OCI-LY1 (cell line): ENCODE measurements at regions not wholly inside any gene's neighbourhood (a gene's known extent, or its start where the extent isn't known, plus 50 kb on each side); places are given as distances from the start of the nearest gene placed in this dataset.

Experiments
- H2AFZ ChIP-seq: fragments of 200-600 bp; sonication (generic), shearing (Covaris generic); 2 replicates; pipeline ENCODE4 v1.6.0; 2014; ENCODE audit warnings: antibody characterized with exemption, mild to moderate bottlenecking, low read length
- H3F3A ChIP-seq: fragments of 200-600 bp; sonication (generic), shearing (Covaris generic); 2 replicates; pipeline ENCODE4 v1.6.0; 2014; ENCODE audit warnings: mild to moderate bottlenecking, antibody characterized with exemption, low read length, moderate library complexity; ENCODE audit not compliant: insufficient read depth
- H3K27ac ChIP-seq: fragments of 200-600 bp; sonication (generic); 2 replicates; pipeline ENCODE4 v1.5.1; 2014; ENCODE audit warnings: low read length, mixed run types, mild to moderate bottlenecking, low read depth; ENCODE audit not compliant: poor library complexity, severe bottlenecking
- H3K27me3 ChIP-seq: fragments of 200-600 bp; sonication (generic); 2 replicates; pipeline ENCODE4 v1.6.0; 2014; ENCODE audit warnings: antibody characterized with exemption, mild to moderate bottlenecking, low read length, moderate library complexity; ENCODE audit not compliant: insufficient read depth
- H3K36me3 ChIP-seq: fragments of 200-600 bp; sonication (generic); 2 replicates; pipeline ENCODE4 v1.6.1; 2014; ENCODE audit warnings: mild to moderate bottlenecking, antibody characterized with exemption, low read length, moderate library complexity, mixed read lengths; ENCODE audit not compliant: insufficient read depth
- H3K4me1 ChIP-seq: fragments of 200-600 bp; sonication (generic); 2 replicates; pipeline ENCODE4 v1.5.1; 2014; ENCODE audit warnings: mild to moderate bottlenecking, low read length, moderate library complexity; ENCODE audit not compliant: insufficient read depth, severe bottlenecking
- H3K4me2 ChIP-seq: fragments of 200-600 bp; sonication (generic), shearing (Covaris generic); 2 replicates; pipeline ENCODE4 v1.6.1; 2014; ENCODE audit warnings: low read length
- H3K4me3 ChIP-seq: fragments of 200-600 bp; sonication (generic); 2 replicates; pipeline ENCODE4 v1.5.1; 2014; ENCODE audit warnings: low read length, low read depth, mild to moderate bottlenecking, mixed read lengths; ENCODE audit not compliant: poor library complexity, severe bottlenecking
- H3K79me2 ChIP-seq: fragments of 200-600 bp; shearing (Covaris generic); 2 replicates; pipeline ENCODE4 v1.6.1; 2016; ENCODE audit warnings: mixed run types, low read length, mixed read lengths; ENCODE audit not compliant: insufficient read depth
- H3K9ac ChIP-seq: fragments of 200-600 bp; sonication (generic), shearing (Covaris generic); 2 replicates; pipeline ENCODE4 v1.6.1; 2014; ENCODE audit warnings: mild to moderate bottlenecking, low read length, mixed read lengths
- H3K9me2 ChIP-seq: fragments of 200-600 bp; sonication (generic), shearing (Covaris generic); 2 replicates; pipeline ENCODE4 v1.6.1; 2014; ENCODE audit warnings: low read depth, mild to moderate bottlenecking, low read length, mixed read lengths
- H3K9me3 ChIP-seq: fragments of 200-600 bp; shearing (Covaris generic); 2 replicates; pipeline ENCODE4 v1.6.1; 2014; ENCODE audit warnings: low read length, mixed read lengths
- H4K20me1 ChIP-seq: fragments of 200-600 bp; sonication (generic), shearing (Covaris generic); 2 replicates; pipeline ENCODE4 v1.6.0; 2016; ENCODE audit warnings: mild to moderate bottlenecking, low read length; ENCODE audit not compliant: insufficient read depth
- EZH2 ChIP-seq: fragments of 200-600 bp; sonication (generic), shearing (Covaris generic); IDR thresholded peaks from 2 replicates; pipeline ENCODE4 v1.8.0; 2017; ENCODE audit warnings: borderline replicate concordance, mixed run types, mild to moderate bottlenecking, antibody characterized with exemption, low read length, moderate library complexity, mixed read lengths
- TF ChIP-seq, protein P1 (sequence below): fragments of 200-600 bp; sonication (generic), shearing (Covaris generic); IDR thresholded peaks from 2 replicates; pipeline ENCODE4 v1.5.1; 2017; ENCODE audit warnings: mild to moderate bottlenecking, antibody characterized with exemption, low read length, moderate library complexity, mixed read lengths

DNA sequence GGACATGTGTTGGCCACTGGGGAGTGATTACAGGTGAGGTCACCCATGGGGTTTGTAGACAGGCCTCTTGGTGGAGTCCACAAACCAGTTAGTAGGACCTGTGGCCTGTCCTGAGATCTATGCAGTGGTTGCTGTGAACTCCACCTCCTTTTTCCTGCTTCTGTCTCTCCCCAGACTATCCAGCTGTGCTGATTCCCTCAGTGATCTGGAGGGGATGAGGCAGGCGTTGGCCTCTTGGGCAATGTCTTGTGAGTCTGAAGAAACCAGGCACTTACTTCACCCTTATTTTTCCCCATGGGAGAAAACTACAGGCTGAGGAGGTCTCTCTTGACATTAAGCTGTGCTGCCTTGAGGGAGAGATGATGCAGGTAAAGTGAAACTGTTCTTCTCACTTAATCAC, 257.2 kb upstream of the PRICKLE1 start:
- Histone ChIP-seq H2AFZ (no peak overlapping the region), H3K9ac (no peak overlapping the region)

DNA sequence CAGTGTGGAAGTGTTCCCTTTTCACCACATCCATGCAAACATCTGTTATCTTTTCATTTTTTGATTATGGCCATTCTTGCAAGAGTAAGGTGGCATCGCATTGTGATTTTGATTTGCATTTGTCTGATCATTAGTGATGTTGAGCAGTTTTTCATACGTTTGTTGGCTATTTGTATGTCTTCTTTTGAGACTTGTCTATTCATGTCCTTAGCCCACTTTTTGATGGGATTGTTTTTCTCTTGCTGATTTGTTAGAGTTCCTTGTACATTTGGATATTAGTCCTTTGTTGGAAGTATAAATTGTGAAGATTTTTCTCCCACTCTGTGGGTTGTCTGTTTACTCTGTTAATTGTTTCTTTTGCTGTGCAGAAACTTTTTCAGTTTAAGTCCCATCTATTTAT, 244.5 kb upstream of the PRICKLE1 start:
- TF ChIP-seq, protein P1, sequence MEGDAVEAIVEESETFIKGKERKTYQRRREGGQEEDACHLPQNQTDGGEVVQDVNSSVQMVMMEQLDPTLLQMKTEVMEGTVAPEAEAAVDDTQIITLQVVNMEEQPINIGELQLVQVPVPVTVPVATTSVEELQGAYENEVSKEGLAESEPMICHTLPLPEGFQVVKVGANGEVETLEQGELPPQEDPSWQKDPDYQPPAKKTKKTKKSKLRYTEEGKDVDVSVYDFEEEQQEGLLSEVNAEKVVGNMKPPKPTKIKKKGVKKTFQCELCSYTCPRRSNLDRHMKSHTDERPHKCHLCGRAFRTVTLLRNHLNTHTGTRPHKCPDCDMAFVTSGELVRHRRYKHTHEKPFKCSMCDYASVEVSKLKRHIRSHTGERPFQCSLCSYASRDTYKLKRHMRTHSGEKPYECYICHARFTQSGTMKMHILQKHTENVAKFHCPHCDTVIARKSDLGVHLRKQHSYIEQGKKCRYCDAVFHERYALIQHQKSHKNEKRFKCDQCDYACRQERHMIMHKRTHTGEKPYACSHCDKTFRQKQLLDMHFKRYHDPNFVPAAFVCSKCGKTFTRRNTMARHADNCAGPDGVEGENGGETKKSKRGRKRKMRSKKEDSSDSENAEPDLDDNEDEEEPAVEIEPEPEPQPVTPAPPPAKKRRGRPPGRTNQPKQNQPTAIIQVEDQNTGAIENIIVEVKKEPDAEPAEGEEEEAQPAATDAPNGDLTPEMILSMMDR: no peak
- no peak for TF ChIP-seq EZH2
- Histone ChIP-seq H2AFZ (no peak overlapping the region), H3K27me3 (no peaks in the 10 kb centered on the region), H3K36me3 (no peaks in the 10 kb centered on the region), H3K4me2 (no peak overlapping the region), H3K4me3 (no peak overlapping the region), H4K20me1 (no peaks in the 10 kb centered on the region), H3K9ac (no peak overlapping the region), H3K4me1 (no peaks in the 10 kb centered on the region), H3K9me2 (no peaks in the 10 kb centered on the region), H3K79me2 (no peaks in the 10 kb centered on the region), H3K27ac (no peak overlapping the region), H3K9me3 (no peaks in the 10 kb centered on the region), H3F3A (no peaks in the 10 kb centered on the region)

More for the DNA sequence above, 257.2 kb upstream of the PRICKLE1 start:
- no peak overlapping the region for H3K27ac ChIP-seq
- TF ChIP-seq EZH2: no peak
- TF ChIP-seq, protein P1: no peak
- no peaks in the 10 kb centered on the region for H3K4me1 ChIP-seq
- H3K79me2 ChIP-seq: no peaks in the 10 kb centered on the region
- no peaks in the 10 kb centered on the region for H3K36me3 ChIP-seq
- no peaks in the 10 kb centered on the region for H4K20me1 ChIP-seq
- no peaks in the 10 kb centered on the region for H3K27me3 ChIP-seq
- no peaks in the 10 kb centered on the region for H3K9me2 ChIP-seq
- no peaks in the 10 kb centered on the region for H3F3A ChIP-seq
- H3K4me2 ChIP-seq: no peak overlapping the region
- H3K4me3 ChIP-seq: no peak overlapping the region
- no peaks in the 10 kb centered on the region for H3K9me3 ChIP-seq

DNA sequence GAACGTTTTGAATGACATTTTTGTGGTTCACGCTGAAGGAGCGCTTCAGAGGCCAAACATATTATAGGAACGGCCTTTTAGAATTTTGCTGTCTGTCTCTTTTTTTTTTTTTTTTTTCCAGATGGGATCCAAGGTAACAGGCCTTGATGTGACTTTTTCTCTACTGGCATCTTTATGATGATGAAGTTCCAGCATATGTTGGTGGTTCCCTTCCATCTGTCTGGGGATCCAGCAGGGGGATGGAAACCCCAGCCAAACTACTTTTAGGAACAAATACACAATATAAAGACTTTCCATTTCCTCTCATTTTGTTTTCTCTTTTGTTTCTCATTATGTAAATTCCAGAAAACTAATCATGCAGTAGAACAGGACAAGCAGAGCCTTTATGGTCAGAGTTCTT, 239.3 kb upstream of the PRICKLE1 start:
- no peak overlapping the region for H3K9ac ChIP-seq
- H2AFZ ChIP-seq: no peak overlapping the region
- no peaks in the 10 kb centered on the region for H3K79me2 ChIP-seq
- H3K27ac ChIP-seq: no peak overlapping the region
- no peak overlapping the region for H3K4me2 ChIP-seq
- H3K36me3 ChIP-seq: no peaks in the 10 kb centered on the region
- H3K9me2 ChIP-seq: no peaks in the 10 kb centered on the region
- no peaks in the 10 kb centered on the region for H3K27me3 ChIP-seq
- no peak overlapping the region for H3K4me3 ChIP-seq
- TF ChIP-seq, protein P1: no peak
- TF ChIP-seq EZH2: no peak
- H3K4me1 ChIP-seq: no peaks in the 10 kb centered on the region
- H4K20me1 ChIP-seq: no peaks in the 10 kb centered on the region
- no peaks in the 10 kb centered on the region for H3F3A ChIP-seq
- no peaks in the 10 kb centered on the region for H3K9me3 ChIP-seq
